H9 (cell line): ENCODE measurements at regions not wholly inside any gene's neighbourhood (a gene's known extent, or its start where the extent isn't known, plus 50 kb on each side); places are given as distances from the start of the nearest gene placed in this dataset.

Experiments
- DNase-seq: peaks from one replicate; pipeline ENCODE4 v3.0.0-alpha.2; 2017
- H2AFZ ChIP-seq: one replicate; pipeline ENCODE4 v1.6.1; 2013; ENCODE audit warnings: mild to moderate bottlenecking, low read length, control low read depth, moderate library complexity
- H2AK5ac ChIP-seq: 2 replicates; pipeline ENCODE4 v1.6.1; 2013; ENCODE audit warnings: low read length, control low read depth, mixed read lengths; ENCODE audit not compliant: insufficient read length
- H2BK120ac ChIP-seq: one replicate; pipeline ENCODE4 v1.6.1; 2013; ENCODE audit warnings: low read depth, mild to moderate bottlenecking, low read length, control low read depth, inconsistent platforms; ENCODE audit not compliant: poor library complexity, severe bottlenecking
- H2BK12ac ChIP-seq: 2 replicates; pipeline ENCODE4 v1.6.1; 2013; ENCODE audit warnings: low read length, control low read depth, mixed read lengths, low read depth; ENCODE audit not compliant: insufficient read length
- H2BK15ac ChIP-seq: 2 replicates; pipeline ENCODE4 v1.6.1; 2013; ENCODE audit warnings: low read depth, low read length, control low read depth
- H2BK20ac ChIP-seq: one replicate; pipeline ENCODE4 v1.6.1; 2013; ENCODE audit warnings: low read depth, mild to moderate bottlenecking, low read length, control low read depth, inconsistent platforms; ENCODE audit not compliant: poor library complexity, severe bottlenecking
- H2BK5ac ChIP-seq: 2 replicates; pipeline ENCODE4 v1.6.1; 2013; ENCODE audit warnings: low read length, control low read depth, mixed read lengths; ENCODE audit not compliant: insufficient read length
- H3K14ac ChIP-seq: 2 replicates; pipeline ENCODE4 v1.6.1; 2013; ENCODE audit warnings: low read length, control low read depth; ENCODE audit not compliant: insufficient read depth
- H3K18ac ChIP-seq: 2 replicates; pipeline ENCODE4 v1.6.1; 2013; ENCODE audit warnings: low read depth, mild to moderate bottlenecking, mixed read lengths, low read length, control low read depth; ENCODE audit not compliant: insufficient read length
- H3K23ac ChIP-seq: 2 replicates; pipeline ENCODE4 v1.6.1; 2013; ENCODE audit warnings: low read length, control low read depth, mixed read lengths, low read depth; ENCODE audit not compliant: insufficient read length
- H3K23me2 ChIP-seq: 2 replicates; pipeline ENCODE4 v1.6.1; 2013; ENCODE audit warnings: low read depth, mild to moderate bottlenecking, mixed read lengths, low read length, control low read depth; ENCODE audit not compliant: insufficient read length, poor library complexity, severe bottlenecking
- H3K27ac ChIP-seq: 2 replicates; pipeline ENCODE4 v1.5.1; 2013; ENCODE audit warnings: low read length, control low read depth, mixed read lengths, low read depth; ENCODE audit not compliant: insufficient read length
- H3K27me3 ChIP-seq: 2 replicates; pipeline ENCODE4 v1.6.1; 2013; ENCODE audit warnings: low read length, control low read depth, inconsistent platforms; ENCODE audit not compliant: insufficient read depth
- H3K4ac ChIP-seq: 2 replicates; pipeline ENCODE4 v1.6.1; 2013; ENCODE audit warnings: low read depth, mild to moderate bottlenecking, control low read depth, inconsistent platforms, low read length, moderate library complexity
- H3K4me1 ChIP-seq: 2 replicates; pipeline ENCODE4 v1.6.1; 2013; ENCODE audit warnings: low read length, control low read depth, inconsistent platforms; ENCODE audit not compliant: insufficient read depth
- H3K4me2 ChIP-seq: 2 replicates; pipeline ENCODE4 v1.6.1; 2013; ENCODE audit warnings: low read length, control low read depth, mixed read lengths; ENCODE audit not compliant: insufficient read length, insufficient read depth
- H3K56ac ChIP-seq: 2 replicates; pipeline ENCODE4 v1.6.1; 2013; ENCODE audit warnings: low read depth, mild to moderate bottlenecking, mixed read lengths, low read length, control low read depth; ENCODE audit not compliant: insufficient read length
- H3K79me1 ChIP-seq: 2 replicates; pipeline ENCODE4 v1.6.1; 2013; ENCODE audit warnings: low read depth, mild to moderate bottlenecking, moderate library complexity, low read length, control low read depth, inconsistent platforms; ENCODE audit not compliant: insufficient read depth, poor library complexity, severe bottlenecking
- H3K79me2 ChIP-seq: 2 replicates; pipeline ENCODE4 v1.6.1; 2013; ENCODE audit warnings: low read length, control low read depth, inconsistent platforms; ENCODE audit not compliant: insufficient read depth
- H3K9ac ChIP-seq: 2 replicates; pipeline ENCODE4 v1.6.1; 2013; ENCODE audit warnings: low read length, control low read depth, mixed read lengths; ENCODE audit not compliant: insufficient read length; ENCODE audit errors: extremely low read depth
- H3K9me3 ChIP-seq: one replicate; pipeline ENCODE4 v1.6.1; 2013; ENCODE audit warnings: low read depth, low read length, inconsistent platforms; ENCODE audit not compliant: control insufficient read depth
- H3T11ph ChIP-seq: one replicate; pipeline ENCODE4 v1.6.1; 2013; ENCODE audit warnings: mild to moderate bottlenecking, low read length, control low read depth, inconsistent platforms
- H4K20me1 ChIP-seq: one replicate; pipeline ENCODE4 v1.6.1; 2013; ENCODE audit not compliant: control insufficient read depth, insufficient read length, insufficient read depth
- H4K5ac ChIP-seq: 2 replicates; pipeline ENCODE4 v1.6.1; 2013; ENCODE audit warnings: low read depth, mild to moderate bottlenecking, mixed read lengths, low read length, control low read depth; ENCODE audit not compliant: insufficient read length
- H4K8ac ChIP-seq: replicated peaks from 2 replicates; pipeline ENCODE4 v1.6.1; 2013; ENCODE audit warnings: low read length, control low read depth, mixed read lengths, low read depth; ENCODE audit not compliant: insufficient read length
- H4K91ac ChIP-seq: 2 replicates; pipeline ENCODE4 v1.6.1; 2013; ENCODE audit warnings: low read depth, mild to moderate bottlenecking, moderate library complexity, mixed read lengths, low read length, control low read depth; ENCODE audit not compliant: insufficient read length
- H3K27ac Mint-ChIP-seq, 3 experiments: 2 replicates in 2 of 3; 3 replicates in 1 of 3; pipeline ENCODE4 v1.8.0; 2020 to 2021; ENCODE audit warnings: mixed read lengths in 3 of 3, mild to moderate bottlenecking in 1 of 3, moderate library complexity in 1 of 3
- H3K27me3 Mint-ChIP-seq: 2 replicates; pipeline ENCODE4 v1.8.0; 2021; ENCODE audit warnings: low read depth, mild to moderate bottlenecking, moderate library complexity, mixed read lengths
- H3K36me3 Mint-ChIP-seq, 3 experiments: 2 replicates in 2 of 3; 3 replicates in 1 of 3; pipeline ENCODE4 v1.8.0; 2020 to 2021; ENCODE audit warnings: low read depth in 3 of 3, mixed read lengths in 3 of 3; ENCODE audit not compliant: insufficient read depth in 1 of 3
- H3K4me1 Mint-ChIP-seq, 2 experiments: 2 replicates each; pipeline ENCODE4 v1.8.0; 2020; ENCODE audit warnings: mixed read lengths in 2 of 2
- H3K4me3 Mint-ChIP-seq, 2 experiments: 2 replicates in 1 of 2; 3 replicates in 1 of 2; pipeline ENCODE4 v1.8.0; 2020 to 2021; ENCODE audit warnings: mild to moderate bottlenecking in 2 of 2, mixed read lengths in 2 of 2, moderate library complexity in 1 of 2
- H3K9me3 Mint-ChIP-seq, 2 experiments: 2 replicates in 1 of 2; 3 replicates in 1 of 2; pipeline ENCODE4 v1.8.0; 2020; ENCODE audit warnings: mild to moderate bottlenecking in 2 of 2, mixed read lengths in 2 of 2, moderate library complexity in 1 of 2
- TF ChIP-seq, protein P1 (sequence below): fragments of 200-600 bp; sonication (generic); conservative IDR thresholded peaks from 3 replicates; pipeline ENCODE4 v1.8.0; 2021; ENCODE audit warnings: antibody characterized with exemption, mild to moderate bottlenecking

DNA sequence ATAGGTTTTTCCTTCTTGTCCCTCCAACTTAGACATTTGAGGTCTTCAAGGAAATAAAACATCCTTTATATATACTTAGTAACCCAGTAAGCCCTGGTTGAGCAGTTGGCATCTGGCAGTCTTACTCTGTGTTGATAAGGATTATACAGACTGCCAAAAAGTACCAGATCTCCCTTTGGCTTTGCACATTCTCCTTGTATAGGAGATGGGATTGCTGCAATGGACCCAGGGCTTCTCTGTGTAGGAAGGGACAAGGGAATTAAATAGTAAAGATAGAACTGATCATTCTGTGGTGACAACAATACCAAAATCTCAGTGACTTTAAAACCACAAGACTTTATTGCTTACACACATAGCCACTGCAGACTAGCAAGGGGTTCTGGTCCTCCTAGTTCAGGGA lies 180.1 kb upstream of the CCDC196 start:
- Mint-ChIP-seq H3K4me1 (no peaks in the 10 kb centered on the region), H3K9me3 (peaks cover 24 to 31% of the 10 kb centered on the region in 2 experiments; a peak in 4 of 5 replicates), H3K4me3 (no peak overlapping the region), H3K36me3 (peaks cover 2 to 8% (median 4%) of the 10 kb centered on the region in 3 experiments; a peak in 3 of 7 replicates), H3K27me3 (no peaks in the 10 kb centered on the region; the same call in 1 of the 2 replicates), H3K27ac (no peak overlapping the region)
- no peaks in the 10 kb centered on the region for H4K20me1 ChIP-seq
- no peak overlapping the region for H2BK20ac ChIP-seq
- TF ChIP-seq, protein P1, sequence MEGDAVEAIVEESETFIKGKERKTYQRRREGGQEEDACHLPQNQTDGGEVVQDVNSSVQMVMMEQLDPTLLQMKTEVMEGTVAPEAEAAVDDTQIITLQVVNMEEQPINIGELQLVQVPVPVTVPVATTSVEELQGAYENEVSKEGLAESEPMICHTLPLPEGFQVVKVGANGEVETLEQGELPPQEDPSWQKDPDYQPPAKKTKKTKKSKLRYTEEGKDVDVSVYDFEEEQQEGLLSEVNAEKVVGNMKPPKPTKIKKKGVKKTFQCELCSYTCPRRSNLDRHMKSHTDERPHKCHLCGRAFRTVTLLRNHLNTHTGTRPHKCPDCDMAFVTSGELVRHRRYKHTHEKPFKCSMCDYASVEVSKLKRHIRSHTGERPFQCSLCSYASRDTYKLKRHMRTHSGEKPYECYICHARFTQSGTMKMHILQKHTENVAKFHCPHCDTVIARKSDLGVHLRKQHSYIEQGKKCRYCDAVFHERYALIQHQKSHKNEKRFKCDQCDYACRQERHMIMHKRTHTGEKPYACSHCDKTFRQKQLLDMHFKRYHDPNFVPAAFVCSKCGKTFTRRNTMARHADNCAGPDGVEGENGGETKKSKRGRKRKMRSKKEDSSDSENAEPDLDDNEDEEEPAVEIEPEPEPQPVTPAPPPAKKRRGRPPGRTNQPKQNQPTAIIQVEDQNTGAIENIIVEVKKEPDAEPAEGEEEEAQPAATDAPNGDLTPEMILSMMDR: no peak
- no peak overlapping the region for H3K27ac ChIP-seq
- H3K9ac ChIP-seq: no peak overlapping the region
- no peak overlapping the region for H3T11ph ChIP-seq
- H4K8ac ChIP-seq: no peak overlapping the region
- H3K4ac ChIP-seq: no peak overlapping the region
- H3K9me3 ChIP-seq: no peaks in the 10 kb centered on the region
- H2AFZ ChIP-seq: no peak overlapping the region
- H3K18ac ChIP-seq: no peak overlapping the region
- no peak overlapping the region for H4K5ac ChIP-seq
- no peak overlapping the region for H4K91ac ChIP-seq
- H3K27me3 ChIP-seq: no peaks in the 10 kb centered on the region
- H2BK120ac ChIP-seq: no peak overlapping the region
- no peak overlapping the region for H3K23ac ChIP-seq
- no peak for DNase-seq
- H2BK15ac ChIP-seq: no peak overlapping the region
- H3K79me1 ChIP-seq: no peaks in the 10 kb centered on the region
- no peak overlapping the region for H3K4me2 ChIP-seq
- H3K4me1 ChIP-seq: no peaks in the 10 kb centered on the region
- no peaks in the 10 kb centered on the region for H3K79me2 ChIP-seq
- H2BK5ac ChIP-seq: no peak overlapping the region
- no peaks in the 10 kb centered on the region for H3K23me2 ChIP-seq
- no peak overlapping the region for H2BK12ac ChIP-seq
- no peak overlapping the region for H2AK5ac ChIP-seq
- H3K56ac ChIP-seq: no peak overlapping the region
- no peak overlapping the region for H3K14ac ChIP-seq
